H9 (cell line): ENCODE measurements at regions not wholly inside any gene's neighbourhood (a gene's known extent, or its start where the extent isn't known, plus 50 kb on each side); places are given as distances from the start of the nearest gene placed in this dataset.

Experiments used
- DNase-seq: peaks from one replicate; pipeline ENCODE4 v3.0.0-alpha.2; 2017
- H2AFZ ChIP-seq: one replicate; pipeline ENCODE4 v1.6.1; 2013; ENCODE audit warnings: mild to moderate bottlenecking, low read length, control low read depth, moderate library complexity
- H2AK5ac ChIP-seq: 2 replicates; pipeline ENCODE4 v1.6.1; 2013; ENCODE audit warnings: low read length, control low read depth, mixed read lengths; ENCODE audit not compliant: insufficient read length
- H2BK120ac ChIP-seq: one replicate; pipeline ENCODE4 v1.6.1; 2013; ENCODE audit warnings: low read depth, mild to moderate bottlenecking, low read length, control low read depth, inconsistent platforms; ENCODE audit not compliant: poor library complexity, severe bottlenecking
- H2BK12ac ChIP-seq: 2 replicates; pipeline ENCODE4 v1.6.1; 2013; ENCODE audit warnings: low read length, control low read depth, mixed read lengths, low read depth; ENCODE audit not compliant: insufficient read length
- H2BK15ac ChIP-seq: 2 replicates; pipeline ENCODE4 v1.6.1; 2013; ENCODE audit warnings: low read depth, low read length, control low read depth
- H2BK20ac ChIP-seq: one replicate; pipeline ENCODE4 v1.6.1; 2013; ENCODE audit warnings: low read depth, mild to moderate bottlenecking, low read length, control low read depth, inconsistent platforms; ENCODE audit not compliant: poor library complexity, severe bottlenecking
- H2BK5ac ChIP-seq: 2 replicates; pipeline ENCODE4 v1.6.1; 2013; ENCODE audit warnings: low read length, control low read depth, mixed read lengths; ENCODE audit not compliant: insufficient read length
- H3K14ac ChIP-seq: 2 replicates; pipeline ENCODE4 v1.6.1; 2013; ENCODE audit warnings: low read length, control low read depth; ENCODE audit not compliant: insufficient read depth
- H3K18ac ChIP-seq: 2 replicates; pipeline ENCODE4 v1.6.1; 2013; ENCODE audit warnings: low read depth, mild to moderate bottlenecking, mixed read lengths, low read length, control low read depth; ENCODE audit not compliant: insufficient read length
- H3K23ac ChIP-seq: 2 replicates; pipeline ENCODE4 v1.6.1; 2013; ENCODE audit warnings: low read length, control low read depth, mixed read lengths, low read depth; ENCODE audit not compliant: insufficient read length
- H3K23me2 ChIP-seq: 2 replicates; pipeline ENCODE4 v1.6.1; 2013; ENCODE audit warnings: low read depth, mild to moderate bottlenecking, mixed read lengths, low read length, control low read depth; ENCODE audit not compliant: insufficient read length, poor library complexity, severe bottlenecking
- H3K27ac ChIP-seq: 2 replicates; pipeline ENCODE4 v1.5.1; 2013; ENCODE audit warnings: low read length, control low read depth, mixed read lengths, low read depth; ENCODE audit not compliant: insufficient read length
- H3K27me3 ChIP-seq: 2 replicates; pipeline ENCODE4 v1.6.1; 2013; ENCODE audit warnings: low read length, control low read depth, inconsistent platforms; ENCODE audit not compliant: insufficient read depth
- H3K4ac ChIP-seq: 2 replicates; pipeline ENCODE4 v1.6.1; 2013; ENCODE audit warnings: low read depth, mild to moderate bottlenecking, control low read depth, inconsistent platforms, low read length, moderate library complexity
- H3K4me1 ChIP-seq: 2 replicates; pipeline ENCODE4 v1.6.1; 2013; ENCODE audit warnings: low read length, control low read depth, inconsistent platforms; ENCODE audit not compliant: insufficient read depth
- H3K4me2 ChIP-seq: 2 replicates; pipeline ENCODE4 v1.6.1; 2013; ENCODE audit warnings: low read length, control low read depth, mixed read lengths; ENCODE audit not compliant: insufficient read length, insufficient read depth
- H3K56ac ChIP-seq: 2 replicates; pipeline ENCODE4 v1.6.1; 2013; ENCODE audit warnings: low read depth, mild to moderate bottlenecking, mixed read lengths, low read length, control low read depth; ENCODE audit not compliant: insufficient read length
- H3K79me1 ChIP-seq: 2 replicates; pipeline ENCODE4 v1.6.1; 2013; ENCODE audit warnings: low read depth, mild to moderate bottlenecking, moderate library complexity, low read length, control low read depth, inconsistent platforms; ENCODE audit not compliant: insufficient read depth, poor library complexity, severe bottlenecking
- H3K79me2 ChIP-seq: 2 replicates; pipeline ENCODE4 v1.6.1; 2013; ENCODE audit warnings: low read length, control low read depth, inconsistent platforms; ENCODE audit not compliant: insufficient read depth
- H3K9ac ChIP-seq: 2 replicates; pipeline ENCODE4 v1.6.1; 2013; ENCODE audit warnings: low read length, control low read depth, mixed read lengths; ENCODE audit not compliant: insufficient read length; ENCODE audit errors: extremely low read depth
- H3K9me3 ChIP-seq: one replicate; pipeline ENCODE4 v1.6.1; 2013; ENCODE audit warnings: low read depth, low read length, inconsistent platforms; ENCODE audit not compliant: control insufficient read depth
- H3T11ph ChIP-seq: one replicate; pipeline ENCODE4 v1.6.1; 2013; ENCODE audit warnings: mild to moderate bottlenecking, low read length, control low read depth, inconsistent platforms
- H4K20me1 ChIP-seq: one replicate; pipeline ENCODE4 v1.6.1; 2013; ENCODE audit not compliant: control insufficient read depth, insufficient read length, insufficient read depth
- H4K5ac ChIP-seq: 2 replicates; pipeline ENCODE4 v1.6.1; 2013; ENCODE audit warnings: low read depth, mild to moderate bottlenecking, mixed read lengths, low read length, control low read depth; ENCODE audit not compliant: insufficient read length
- H4K8ac ChIP-seq: replicated peaks from 2 replicates; pipeline ENCODE4 v1.6.1; 2013; ENCODE audit warnings: low read length, control low read depth, mixed read lengths, low read depth; ENCODE audit not compliant: insufficient read length
- H4K91ac ChIP-seq: 2 replicates; pipeline ENCODE4 v1.6.1; 2013; ENCODE audit warnings: low read depth, mild to moderate bottlenecking, moderate library complexity, mixed read lengths, low read length, control low read depth; ENCODE audit not compliant: insufficient read length
- H3K27ac Mint-ChIP-seq, 3 experiments: 2 replicates in 2 of 3; 3 replicates in 1 of 3; pipeline ENCODE4 v1.8.0; 2020 to 2021; ENCODE audit warnings: mixed read lengths in 3 of 3, mild to moderate bottlenecking in 1 of 3, moderate library complexity in 1 of 3
- H3K27me3 Mint-ChIP-seq: 2 replicates; pipeline ENCODE4 v1.8.0; 2021; ENCODE audit warnings: low read depth, mild to moderate bottlenecking, moderate library complexity, mixed read lengths
- H3K36me3 Mint-ChIP-seq, 3 experiments: 2 replicates in 2 of 3; 3 replicates in 1 of 3; pipeline ENCODE4 v1.8.0; 2020 to 2021; ENCODE audit warnings: low read depth in 3 of 3, mixed read lengths in 3 of 3; ENCODE audit not compliant: insufficient read depth in 1 of 3
- H3K4me1 Mint-ChIP-seq, 2 experiments: 2 replicates each; pipeline ENCODE4 v1.8.0; 2020; ENCODE audit warnings: mixed read lengths in 2 of 2
- H3K4me3 Mint-ChIP-seq, 2 experiments: 2 replicates in 1 of 2; 3 replicates in 1 of 2; pipeline ENCODE4 v1.8.0; 2020 to 2021; ENCODE audit warnings: mild to moderate bottlenecking in 2 of 2, mixed read lengths in 2 of 2, moderate library complexity in 1 of 2
- H3K9me3 Mint-ChIP-seq, 2 experiments: 2 replicates in 1 of 2; 3 replicates in 1 of 2; pipeline ENCODE4 v1.8.0; 2020; ENCODE audit warnings: mild to moderate bottlenecking in 2 of 2, mixed read lengths in 2 of 2, moderate library complexity in 1 of 2
- WGBS: extraction: QIAGEN DNeasy Blood & Tissue Kit; methylation state at CpG from one replicate; pipeline ENCODE4 v1.1.7; 2013; ENCODE audit warnings: missing lambda C conversion rate, low lambda C conversion rate, mixed read lengths; ENCODE audit not compliant: insufficient read length; ENCODE audit errors: extremely low coverage; 5-methylcytosine and 5-hydroxymethylcytosine counted together
- TF ChIP-seq, protein P1 (sequence below): fragments of 200-600 bp; sonication (generic); conservative IDR thresholded peaks from 3 replicates; pipeline ENCODE4 v1.8.0; 2021; ENCODE audit warnings: antibody characterized with exemption, mild to moderate bottlenecking

DNA sequence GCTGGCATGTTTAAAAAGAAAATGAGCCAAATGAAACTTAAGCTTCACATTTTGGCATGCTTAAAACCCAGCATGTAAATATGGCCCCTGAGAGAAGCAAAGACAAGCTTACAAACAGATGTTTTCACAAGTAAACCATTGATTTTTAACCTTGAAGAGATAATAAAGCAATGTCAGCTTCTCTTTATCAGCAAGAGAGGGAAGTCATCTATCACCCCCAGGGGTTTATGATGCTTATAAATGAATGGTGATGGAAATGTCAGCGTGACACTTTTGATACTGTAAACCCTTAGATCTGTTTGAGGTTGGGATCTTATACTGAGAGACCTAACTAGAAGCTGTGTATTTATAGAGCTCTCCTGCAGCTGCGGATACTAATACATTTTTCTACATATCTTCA lies 471.3 kb downstream of the PLA2G4A start:
- TF ChIP-seq, protein P1, sequence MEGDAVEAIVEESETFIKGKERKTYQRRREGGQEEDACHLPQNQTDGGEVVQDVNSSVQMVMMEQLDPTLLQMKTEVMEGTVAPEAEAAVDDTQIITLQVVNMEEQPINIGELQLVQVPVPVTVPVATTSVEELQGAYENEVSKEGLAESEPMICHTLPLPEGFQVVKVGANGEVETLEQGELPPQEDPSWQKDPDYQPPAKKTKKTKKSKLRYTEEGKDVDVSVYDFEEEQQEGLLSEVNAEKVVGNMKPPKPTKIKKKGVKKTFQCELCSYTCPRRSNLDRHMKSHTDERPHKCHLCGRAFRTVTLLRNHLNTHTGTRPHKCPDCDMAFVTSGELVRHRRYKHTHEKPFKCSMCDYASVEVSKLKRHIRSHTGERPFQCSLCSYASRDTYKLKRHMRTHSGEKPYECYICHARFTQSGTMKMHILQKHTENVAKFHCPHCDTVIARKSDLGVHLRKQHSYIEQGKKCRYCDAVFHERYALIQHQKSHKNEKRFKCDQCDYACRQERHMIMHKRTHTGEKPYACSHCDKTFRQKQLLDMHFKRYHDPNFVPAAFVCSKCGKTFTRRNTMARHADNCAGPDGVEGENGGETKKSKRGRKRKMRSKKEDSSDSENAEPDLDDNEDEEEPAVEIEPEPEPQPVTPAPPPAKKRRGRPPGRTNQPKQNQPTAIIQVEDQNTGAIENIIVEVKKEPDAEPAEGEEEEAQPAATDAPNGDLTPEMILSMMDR = no peak
- Histone ChIP-seq H2BK120ac (no peak overlapping the region), H2BK20ac (no peak overlapping the region), H4K5ac (no peak overlapping the region), H4K8ac (no peak overlapping the region), H3K4ac (no peak overlapping the region), H2BK15ac (no peak overlapping the region), H3K18ac (no peak overlapping the region), H2BK5ac (no peak overlapping the region), H3T11ph (no peak overlapping the region), H3K14ac (no peak overlapping the region), H3K27me3 (no peaks in the 10 kb centered on the region), H2AFZ (no peak overlapping the region), H3K79me2 (no peaks in the 10 kb centered on the region), H4K20me1 (no peaks in the 10 kb centered on the region), H3K4me1 (no peaks in the 10 kb centered on the region), H3K4me2 (no peak overlapping the region), H3K9ac (no peak overlapping the region), H3K23me2 (no peaks in the 10 kb centered on the region), H2AK5ac (no peak overlapping the region), H3K23ac (no peak overlapping the region), H4K91ac (no peak overlapping the region), H3K56ac (no peak overlapping the region), H3K79me1 (no peaks in the 10 kb centered on the region), H2BK12ac (no peak overlapping the region), H3K27ac (no peak overlapping the region), H3K9me3 (no peaks in the 10 kb centered on the region)
- Mint-ChIP-seq H3K4me1 (no peaks in the 10 kb centered on the region), H3K4me3 (no peak overlapping the region), H3K27me3 (no peaks in the 10 kb centered on the region), H3K9me3 (peaks cover 0 to 2% of the 10 kb centered on the region in 2 experiments; a peak in 1 of 5 replicates), H3K36me3 (no peaks in the 10 kb centered on the region; a peak in 1 of 7 replicates), H3K27ac (no peak overlapping the region)
- no peak for DNase-seq
- no CpG with 5 or more reads among the region's 2 CpGs for WGBS
